ENCODE measurements at regions not wholly inside any gene's neighbourhood (a gene's known extent, or its start where the extent isn't known, plus 50 kb on each side); places are given as distances from the start of the nearest gene placed in this dataset.
"Not testable (repeated sequence)": the region's sequence is repeated elsewhere in the genome, so short reads cannot be mapped to it uniquely, and the experiment has no call there.

- DNase-seq (ENCODE audit: low read depth) = no peak
Measured at GRCh38 chr1:192418552-192419285, 101.9 kb downstream of the RGS21 start.

- DNase-seq (ENCODE audit: low read depth) = no peak
Measured at GRCh38 chr1:192430644-192431043, 113.9 kb downstream of the RGS21 start.

GRCh38 chr1:192435704-192436103, 118.9 kb downstream of the RGS21 start:
- DNase-seq (ENCODE audit: low read depth) = no peak

GRCh38 chr1:192436441-192437078, 119.8 kb downstream of the RGS21 start:
- no peak for DNase-seq (ENCODE audit: low read depth)

- DNase-seq (ENCODE audit: low read depth) = no peak
Measured at GRCh38 chr1:192438737-192439136, 121.9 kb downstream of the RGS21 start.

- peak; percentile 89 for DNase-seq (ENCODE audit: low read depth)
Measured at GRCh38 chr1:192439373-192440025, 122.7 kb downstream of the RGS21 start.

GRCh38 chr1:192441492-192441891, 124.7 kb downstream of the RGS21 start:
- no peak for DNase-seq (ENCODE audit: low read depth)

- no peak for DNase-seq (ENCODE audit: low read depth)
Measured at GRCh38 chr1:192442736-192443135, 125.9 kb downstream of the RGS21 start.

- DNase-seq (ENCODE audit: low read depth) = no peak
Measured at GRCh38 chr1:192443616-192444015, 126.8 kb downstream of the RGS21 start.

- DNase-seq (ENCODE audit: low read depth) = no peak
Measured at GRCh38 chr1:192445241-192445640, 128.4 kb downstream of the RGS21 start.

- peak; percentile 38 for DNase-seq (ENCODE audit: low read depth)
Measured at GRCh38 chr1:192445839-192446489, 129.2 kb downstream of the RGS21 start.

GRCh38 chr1:192448026-192448578, 127.5 kb upstream of the RGS1 start:
- DNase-seq (ENCODE audit: low read depth) = no peak

- no peak for DNase-seq (ENCODE audit: low read depth)
Measured at GRCh38 chr1:192453360-192453992, 122.1 kb upstream of the RGS1 start.

- DNase-seq (ENCODE audit: low read depth) = no peak
Measured at GRCh38 chr1:192459467-192459866, 116.1 kb upstream of the RGS1 start.

GRCh38 chr1:192461684-192462083, 113.9 kb upstream of the RGS1 start:
- no peak for DNase-seq (ENCODE audit: low read depth)

- no peak for DNase-seq (ENCODE audit: low read depth)
Measured at GRCh38 chr1:192462616-192463015, 113.0 kb upstream of the RGS1 start.

GRCh38 chr1:192463661-192464060, 111.9 kb upstream of the RGS1 start:
- DNase-seq (ENCODE audit: low read depth) = no peak

GRCh38 chr1:192465221-192465620, 110.4 kb upstream of the RGS1 start:
- not testable (repeated sequence) for DNase-seq (ENCODE audit: low read depth)

- peak; percentile 14 for DNase-seq (ENCODE audit: low read depth)
Measured at GRCh38 chr1:192474080-192474683, 101.4 kb upstream of the RGS1 start.

- no peak for DNase-seq (ENCODE audit: low read depth)
Measured at GRCh38 chr1:192475329-192475728, 100.2 kb upstream of the RGS1 start.

GRCh38 chr1:192475970-192476369, 99.6 kb upstream of the RGS1 start:
- no peak for DNase-seq (ENCODE audit: low read depth)

Measured in Daoy (cell line).